Heart left ventricle (tissue), 13 donors: ENCODE measurements at regions not wholly inside any gene's neighbourhood (a gene's known extent, or its start where the extent isn't known, plus 50 kb on each side); places are given as distances from the start of the nearest gene placed in this dataset.
"Not testable (repeated sequence)": the region's sequence is repeated elsewhere in the genome, so short reads cannot be mapped to it uniquely, and the experiment has no call there.

Experiments used
- POLR2A ChIP-seq, 2 donors: fragments of 450-650 bp; IDR thresholded peaks; one replicate each; pipeline ENCODE4 v1.6.1; 2017; ENCODE audit warnings: antibody characterized with exemption in 2 of 2, mild to moderate bottlenecking in 2 of 2, moderate library complexity in 2 of 2
- TF ChIP-seq, protein P1 (sequence below), 12 donors: fragments of 200-600 bp; sonication (generic) in 4 of 12; IDR thresholded peaks; one replicate each; pipeline versions ENCODE4 v1.5.0 to v1.8.0; 2018 to 2022; ENCODE audit warnings: antibody characterized with exemption in 12 of 12, mild to moderate bottlenecking in 5 of 12
- donor health status: ischemic (EF 13 %, LVEDD 7.1; RV severe dilation, severe dysfunction).
- donor health status: DM: no; HTN: yes; CAD: no.
- donor health status: DM: no; HTN: no; CAD: no.
- donor health status: ischemic (EF 25% LVEDD 6.9; RV normal size, moderate dysfunction).
- donor health status: ischemic (EF 25% LVEDD 5.7; RV mildly dilated, moderate dysfunction).
- donor health status: ischemic (EF 35%, LVEDD 5.7; RV mildly dilated, moderate dysfunction).
- donor health status: nonischemic (EF 11% LVEDD 7.7; RV severe dilation, severe dysfunction).
- donor health status: DM: yes; HTN: yes; CAD: no.
- donor health status: PGD.
- donor health status: ischemic (EF 29% LVEDD 5.4; RV normal size, mild dysfunction).
- donor health status: nonischemic (EF 23%, LVEDD 6.1; RV moderate dilation, normal function).

DNA sequence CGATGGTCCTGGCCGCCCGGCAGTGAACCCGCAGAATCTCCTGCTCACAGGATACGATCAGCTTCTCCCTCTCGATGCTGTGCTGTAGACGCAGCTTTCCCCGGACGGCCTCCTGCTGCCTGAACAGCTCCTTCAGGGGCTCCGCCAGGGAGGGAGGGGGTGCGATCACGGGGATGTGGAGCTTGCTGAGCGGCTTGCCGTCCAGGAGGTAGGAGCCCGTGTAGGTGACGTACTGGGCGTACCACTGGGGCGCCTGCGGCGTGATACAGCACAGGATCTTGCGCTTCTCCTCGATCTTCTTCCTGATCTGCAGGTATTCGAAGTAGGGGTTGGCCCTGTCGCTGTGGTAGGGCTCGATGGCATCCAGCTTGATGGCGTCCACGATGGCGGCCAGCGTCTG lies 189.6 kb upstream of the CXorf51B start:
- TF ChIP-seq, protein P1, sequence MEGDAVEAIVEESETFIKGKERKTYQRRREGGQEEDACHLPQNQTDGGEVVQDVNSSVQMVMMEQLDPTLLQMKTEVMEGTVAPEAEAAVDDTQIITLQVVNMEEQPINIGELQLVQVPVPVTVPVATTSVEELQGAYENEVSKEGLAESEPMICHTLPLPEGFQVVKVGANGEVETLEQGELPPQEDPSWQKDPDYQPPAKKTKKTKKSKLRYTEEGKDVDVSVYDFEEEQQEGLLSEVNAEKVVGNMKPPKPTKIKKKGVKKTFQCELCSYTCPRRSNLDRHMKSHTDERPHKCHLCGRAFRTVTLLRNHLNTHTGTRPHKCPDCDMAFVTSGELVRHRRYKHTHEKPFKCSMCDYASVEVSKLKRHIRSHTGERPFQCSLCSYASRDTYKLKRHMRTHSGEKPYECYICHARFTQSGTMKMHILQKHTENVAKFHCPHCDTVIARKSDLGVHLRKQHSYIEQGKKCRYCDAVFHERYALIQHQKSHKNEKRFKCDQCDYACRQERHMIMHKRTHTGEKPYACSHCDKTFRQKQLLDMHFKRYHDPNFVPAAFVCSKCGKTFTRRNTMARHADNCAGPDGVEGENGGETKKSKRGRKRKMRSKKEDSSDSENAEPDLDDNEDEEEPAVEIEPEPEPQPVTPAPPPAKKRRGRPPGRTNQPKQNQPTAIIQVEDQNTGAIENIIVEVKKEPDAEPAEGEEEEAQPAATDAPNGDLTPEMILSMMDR (IDR thresholded peaks at IDR 0.05): not testable (repeated sequence)
- TF ChIP-seq POLR2A (IDR thresholded peaks at IDR 0.05): not testable (repeated sequence)
